GM12878 (cell line): ENCODE measurements at regions not wholly inside any gene's neighbourhood (a gene's known extent, or its start where the extent isn't known, plus 50 kb on each side); places are given as distances from the start of the nearest gene placed in this dataset.

Experiments
- ATAC-seq: fragments of 200-7000 bp; cut with Tn5 transposase; 3 replicates; pipeline ENCODE4 v1.9.1; 2020; ENCODE audit warnings: mild to moderate bottlenecking, moderate library complexity
- BruUV-seq: library from RNA; stranded (reverse); fragments of 400-500 nt; replicated peaks from 2 replicates; lab custom pipeline; 2021; lab: Mats Ljungman, UMichigan
- CTCF ChIA-PET: fragments of 300-600 bp; sonication (Branson Sonifier 250); formaldehyde crosslinking; extraction: SDS; loops from one replicate; lab custom pipeline; 2021; ENCODE audit warnings: inconsistent platforms; lab: Yijun Ruan, JAX
- POLR2A ChIA-PET: fragments of 350-600 bp; formaldehyde crosslinking; extraction: SDS; loops from one replicate; lab custom pipeline; 2021; ENCODE audit warnings: inconsistent platforms; lab: Charles Lee
- RAD21 ChIA-PET: fragments of 300-600 bp; sonication (Branson Sonifier 250); formaldehyde crosslinking; loops from one replicate; lab custom pipeline; 2023; ENCODE audit warnings: antibody characterized with exemption; ENCODE audit not compliant: unreplicated experiment; lab: Charles Lee
- SMC1A ChIA-PET: fragments of 300-600 bp; sonication (Branson Sonifier 250); formaldehyde crosslinking; loops from one replicate; lab custom pipeline; 2023; ENCODE audit not compliant: unreplicated experiment, uncharacterized antibody; lab: Charles Lee
- DNase-seq: peaks from one replicate; pipeline ENCODE4 v3.0.0-alpha.2; 2011; ENCODE audit warnings: low read depth, low spot score
- FAIRE-seq: peaks from 3 replicates; lab custom pipeline; 2011; peaks lifted over from hg19 to GRCh38; lab: Jason Lieb, UNC
- H2AFZ ChIP-seq: 2 replicates; pipeline ENCODE4 v1.6.0; 2011; ENCODE audit warnings: low read depth, low read length, control low read depth; ENCODE audit not compliant: control insufficient read depth
- H3K27ac ChIP-seq: 2 replicates; pipeline ENCODE4 v1.5.1; 2011; ENCODE audit warnings: control low read depth; ENCODE audit not compliant: control insufficient read depth, insufficient read depth
- H3K27me3 ChIP-seq, 2 experiments: replicated peaks in 1 of 2; 2 replicates each; pipeline versions ENCODE4 v1.6.0 to v1.6.1; 2011; ENCODE audit warnings: low read length in 1 of 2; ENCODE audit not compliant: control insufficient read depth in 2 of 2, insufficient read depth in 2 of 2
- H3K36me3 ChIP-seq, 2 experiments: 2 replicates each; pipeline ENCODE4 v1.5.1; 2011; ENCODE audit warnings: low read length in 1 of 2; ENCODE audit not compliant: control insufficient read depth in 2 of 2, insufficient read depth in 2 of 2
- H3K4me1 ChIP-seq: 2 replicates; pipeline ENCODE4 v1.6.1; 2011; ENCODE audit warnings: mild to moderate bottlenecking, low read length, moderate library complexity, mixed read lengths; ENCODE audit not compliant: control insufficient read depth, insufficient read depth
- H3K4me2 ChIP-seq: 2 replicates; pipeline ENCODE4 v1.6.0; 2011; ENCODE audit warnings: control low read depth; ENCODE audit not compliant: control insufficient read depth, insufficient read depth
- H3K4me3 ChIP-seq: fragments of 200-600 bp; sonication (generic); 2 replicates; pipeline ENCODE4 v1.5.1; 2016
- H3K79me2 ChIP-seq: 2 replicates; pipeline ENCODE4 v1.6.0; 2011; ENCODE audit warnings: low read length; ENCODE audit not compliant: control insufficient read depth, insufficient read depth
- H3K9ac ChIP-seq: 2 replicates; pipeline ENCODE4 v1.8.0; 2011; ENCODE audit warnings: low read length, control low read depth, mixed read lengths; ENCODE audit not compliant: control insufficient read depth, insufficient read depth
- H3K9me3 ChIP-seq: replicated peaks from 3 replicates; pipeline ENCODE4 v1.5.1; 2011; ENCODE audit warnings: mild to moderate bottlenecking, low read length; ENCODE audit not compliant: control insufficient read depth, insufficient read depth
- H4K20me1 ChIP-seq: 2 replicates; pipeline ENCODE4 v1.6.0; 2011; ENCODE audit not compliant: control insufficient read depth, insufficient read depth
- E2F8 ChIP-seq: fragments of 450-650 bp; IDR thresholded peaks from 2 replicates; pipeline ENCODE4 v1.6.1; 2018; ENCODE audit warnings: mild to moderate bottlenecking, low read depth, moderate library complexity; ENCODE audit not compliant: partially characterized antibody
- MAX ChIP-seq: IDR thresholded peaks from 2 replicates; pipeline ENCODE4 v1.6.1; 2012; ENCODE audit warnings: low read depth, low read length, improper control_type of control experiment
- NRF1 ChIP-seq: conservative IDR thresholded peaks from 2 replicates; pipeline ENCODE4 v1.6.1; 2011; ENCODE audit warnings: mild to moderate bottlenecking, low read depth, low read length, improper control_type of control experiment
- POU2F2 ChIP-seq: IDR thresholded peaks from 3 replicates; pipeline ENCODE4 v1.6.1; 2011; ENCODE audit warnings: low read depth, mild to moderate bottlenecking, low read length, borderline replicate concordance
- RELA ChIP-seq: fragments of 450-650 bp; IDR thresholded peaks from 2 replicates; pipeline ENCODE4 v1.8.0; 2014; ENCODE audit warnings: borderline replicate concordance; ENCODE audit not compliant: partially characterized antibody
- WGBS: methylation state at CpG from one replicate; pipeline ENCODE4 v1.1.6; 2016; ENCODE audit warnings: low lambda C conversion rate; ENCODE audit not compliant: insufficient replicate concordance, insufficient coverage; ENCODE audit errors: missing lambda C conversion rate; 5-methylcytosine and 5-hydroxymethylcytosine counted together
- in situ Hi-C: fragments of 300-500 bp; cut with MboI; formaldehyde crosslinking; loops from 9 replicates; pipeline ENCODE4 v1.14.3; 2018; ENCODE audit warnings: mixed read lengths
- intact Hi-C: fragments of 100-400 bp; cut with micrococcal nuclease; formaldehyde crosslinking; loops from one replicate; pipeline ENCODE4 v1.14.2; 2022; ENCODE audit not compliant: unreplicated experiment

DNA sequence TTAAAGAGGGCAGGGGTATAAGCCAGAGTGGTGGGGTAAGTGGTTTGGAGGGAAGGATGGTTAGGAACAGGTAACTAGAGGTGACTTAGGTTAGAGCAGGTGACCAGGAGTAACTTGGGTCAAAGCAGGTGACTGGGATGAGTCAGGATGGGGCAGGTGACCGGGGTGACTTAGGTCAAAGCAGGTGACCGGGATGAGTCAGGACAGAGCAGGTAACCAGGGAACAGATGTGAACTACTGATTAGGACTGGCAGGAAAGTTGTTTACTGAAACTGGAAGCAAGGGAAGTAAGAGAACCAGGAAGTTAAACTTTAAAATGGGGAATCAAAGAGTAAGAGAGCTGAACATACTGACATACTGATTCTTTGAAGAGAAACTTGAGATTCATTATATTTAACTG, 57.4 kb downstream of the FSCB start (continued):
- no peak for TF ChIP-seq MAX

DNA sequence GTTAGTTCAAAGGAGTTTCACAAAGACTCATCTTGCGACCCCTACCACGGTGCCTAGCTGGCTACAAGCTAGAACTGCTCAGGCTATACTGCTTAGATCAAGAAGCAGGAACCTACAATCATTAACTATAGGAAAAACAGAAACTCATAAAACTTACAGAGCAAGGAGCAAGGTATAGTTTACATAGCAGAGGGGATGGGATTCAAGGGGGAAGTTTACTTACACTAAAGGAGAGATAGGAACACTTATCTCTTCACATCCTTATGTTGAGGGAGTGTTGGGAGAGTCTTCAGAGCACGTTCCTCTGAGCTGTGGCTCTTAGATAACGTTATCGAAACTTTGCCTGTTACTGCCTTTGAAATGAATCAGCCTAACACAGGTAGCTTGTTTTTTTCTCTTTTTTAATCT, 58.1 kb downstream of the FSCB start:
- H2AFZ ChIP-seq: no peak overlapping the region
- H3K79me2 ChIP-seq: no peaks in the 10 kb centered on the region
- H3K4me2 ChIP-seq: no peak overlapping the region
- no peaks in the 10 kb centered on the region for H3K9me3 ChIP-seq
- no TSS peak for BruUV-seq
- CTCF ChIA-PET: interaction anchor here (0.6 kb wide), 1 partner anchor 819 kb away, joined by 3 read pairs; no protein-coding TSS in a partner anchor
- no peaks in the 10 kb centered on the region for H4K20me1 ChIP-seq
- H3K27ac ChIP-seq: no peak overlapping the region
- H3K4me1 ChIP-seq: no peaks in the 10 kb centered on the region
- no peak for FAIRE-seq
- intact Hi-C loops (no loop called here), in situ Hi-C loops (no loop called here)
- SMC1A ChIA-PET: no interaction called here
- TF ChIP-seq POU2F2 (no peak), NRF1 (no peak), E2F8 (no peak), RELA (no peak)
- POLR2A ChIA-PET: no interaction called here
- no peak for ATAC-seq
- no peak for DNase-seq
- H3K27me3 ChIP-seq: no peaks in the 10 kb centered on the region
- RAD21 ChIA-PET: no interaction called here
- 44% methylated on average over 5 of the region's 5 CpGs for WGBS
- H3K9ac ChIP-seq: no peak overlapping the region
- H3K36me3 ChIP-seq: no peaks in the 10 kb centered on the region
- H3K4me3 ChIP-seq: no peak overlapping the region
